ENCODE measurements at regions not wholly inside any gene's neighbourhood (a gene's known extent, or its start where the extent isn't known, plus 50 kb on each side); places are given as distances from the start of the nearest gene placed in this dataset.

GRCh38 chr13:108383667-108384066 lies 114.1 kb downstream of the TNFSF13B start:
- ChIA-PET CTCF (no interaction called here), RAD21 (ENCODE audit: low non-redundant PET in 1 of 2, low total read pairs in 2 of 2, uncharacterized antibody in 2 of 2, unreplicated experiment in 2 of 2) (no interaction called here), POLR2A (no interaction called here)
- TF ChIP-seq SP1 (IDR thresholded peaks at IDR 0.05; ENCODE audit: low read depth) (no peak), EGR1 (IDR thresholded peaks at IDR 0.05; ENCODE audit: low read depth) (no peak), CBX3 (IDR thresholded peaks at IDR 0.05; ENCODE audit: low read depth) (no peak), POLR2AphosphoS5 (IDR thresholded peaks at IDR 0.05; ENCODE audit: low read depth, low read length) (no peak), EZH2 (IDR thresholded peaks at IDR 0.05) (no peak), SIN3A (IDR thresholded peaks at IDR 0.05; ENCODE audit: low read depth) (no peak), YY1 (IDR thresholded peaks at IDR 0.05; ENCODE audit: extremely low read depth, insufficient replicate concordance, low read depth, low read length) (no peak), REST (IDR thresholded peaks at IDR 0.05; ENCODE audit: low read depth) (no peak), TCF7L2 (IDR thresholded peaks at IDR 0.05; ENCODE audit: borderline replicate concordance, extremely low read depth, insufficient read depth, insufficient read length) (no peak), CTCF (IDR thresholded peaks at IDR 0.05 in 2 of 3, conservative IDR thresholded peaks at IDR 0.05 in 1 of 3; ENCODE audit: borderline replicate concordance in 1 of 3, insufficient read depth in 1 of 3, low read depth in 2 of 3, low read length in 2 of 3) (no peak), SRF (IDR thresholded peaks at IDR 0.05; ENCODE audit: low read depth) (no peak), POLR2A (IDR thresholded peaks at IDR 0.05; ENCODE audit: borderline replicate concordance, extremely low read depth, insufficient read depth, insufficient read length) (no peak), ELF1 (IDR thresholded peaks at IDR 0.05; ENCODE audit: borderline replicate concordance, low read depth) (no peak)
- Histone ChIP-seq H2AFZ (ENCODE audit: low read depth, low read length, poor library complexity, severe bottlenecking) (no peak overlapping the region), H3K36me3 (ENCODE audit: control insufficient read depth in 1 of 2, insufficient read depth in 2 of 2, low read length in 2 of 2) (no peaks in the 10 kb centered on the region; a peak in 1 of 4 replicates), H3K27ac (ENCODE audit: low read depth, low read length) (no peak overlapping the region), H4K20me1 (ENCODE audit: insufficient read depth) (no peaks in the 10 kb centered on the region), H3K79me2 (ENCODE audit: insufficient read depth, low read length) (no peaks in the 10 kb centered on the region), H3K4me3 (replicated peaks in 1 of 2; ENCODE audit: low read depth in 1 of 2, low read length in 2 of 2) (no peak overlapping the region), H3K9ac (ENCODE audit: low read length) (no peak overlapping the region), H3K4me1 (ENCODE audit: control insufficient read depth in 1 of 2, insufficient read depth in 2 of 2, low read length in 2 of 2) (no peaks in the 10 kb centered on the region), H3K9me2 (ENCODE audit: insufficient read depth) (no peaks in the 10 kb centered on the region), H3K4me2 (ENCODE audit: low read length) (no peak overlapping the region), H3K9me3 (ENCODE audit: control insufficient read depth in 1 of 2, insufficient read depth in 1 of 2, low read depth in 1 of 2, low read length in 2 of 2) (no peaks in the 10 kb centered on the region), H3K27me3 (ENCODE audit: insufficient read depth, low read length) (no peaks in the 10 kb centered on the region)
- intact Hi-C loops (cut with micrococcal nuclease) = no loop called here
- ATAC-seq (no peak), DNase-seq (ENCODE audit: low read depth, low spot score) (no peak)
- no TSS peak for BruUV-seq (replicated peaks)

All from HCT116 (cell line).